HEK293 (cell line): ENCODE measurements at regions not wholly inside any gene's neighbourhood (a gene's known extent, or its start where the extent isn't known, plus 50 kb on each side); places are given as distances from the start of the nearest gene placed in this dataset.

Source experiments
- CTCF ChIP-seq: fragments of 450-650 bp; formaldehyde crosslinking; IDR thresholded peaks from 2 replicates; pipeline ENCODE4 v1.5.1; 2016; ENCODE audit warnings: missing biosample characterization, missing genetic modification characterization
- REST ChIP-seq: fragments of 450-650 bp; formaldehyde crosslinking; IDR thresholded peaks from 2 replicates; pipeline ENCODE4 v1.5.1; 2016; ENCODE audit warnings: missing biosample characterization, missing genetic modification characterization
- SP2 ChIP-seq: fragments of 450-650 bp; formaldehyde crosslinking; IDR thresholded peaks from 2 replicates; pipeline ENCODE4 v1.5.1; 2016; ENCODE audit warnings: missing biosample characterization, missing genetic modification characterization
- ZNF423 ChIP-seq: fragments of 450-650 bp; formaldehyde crosslinking; IDR thresholded peaks from 2 replicates; pipeline ENCODE4 v1.5.1; 2016; ENCODE audit warnings: missing biosample characterization, missing genetic modification characterization
- ZNF580 ChIP-seq: fragments of 450-650 bp; formaldehyde crosslinking; IDR thresholded peaks from 2 replicates; pipeline ENCODE4 v1.5.1; 2016; ENCODE audit warnings: missing biosample characterization, missing genetic modification characterization

GRCh38 chr18:38996056-38996455 lies 1430.5 kb upstream of the CELF4 start:
- no peak for TF ChIP-seq CTCF (tag by site-specific recombination)
- TF ChIP-seq ZNF580 (tag by site-specific recombination) = no peak
- no peak for TF ChIP-seq REST (tag by site-specific recombination)
- TF ChIP-seq ZNF423 (tag by site-specific recombination) = no peak
- no peak for TF ChIP-seq SP2 (tag by site-specific recombination)
